Fibroblast of villous mesenchyme (primary cell): ENCODE measurements at regions not wholly inside any gene's neighbourhood (a gene's known extent, or its start where the extent isn't known, plus 50 kb on each side); places are given as distances from the start of the nearest gene placed in this dataset.

Experiments
- DNase-seq: peaks from one replicate; pipeline ENCODE4 v3.0.0-alpha.2; 2010; ENCODE audit warnings: low read depth
- H3K4me3 ChIP-seq: 2 replicates; pipeline ENCODE4 v1.5.1; 2011; ENCODE audit warnings: low read depth, mild to moderate bottlenecking, low read length
- TF ChIP-seq, protein P1 (sequence below): IDR thresholded peaks from 2 replicates; pipeline ENCODE4 v1.5.1; 2012; ENCODE audit warnings: low read depth, mild to moderate bottlenecking, low read length; ENCODE audit not compliant: insufficient read depth

DNA sequence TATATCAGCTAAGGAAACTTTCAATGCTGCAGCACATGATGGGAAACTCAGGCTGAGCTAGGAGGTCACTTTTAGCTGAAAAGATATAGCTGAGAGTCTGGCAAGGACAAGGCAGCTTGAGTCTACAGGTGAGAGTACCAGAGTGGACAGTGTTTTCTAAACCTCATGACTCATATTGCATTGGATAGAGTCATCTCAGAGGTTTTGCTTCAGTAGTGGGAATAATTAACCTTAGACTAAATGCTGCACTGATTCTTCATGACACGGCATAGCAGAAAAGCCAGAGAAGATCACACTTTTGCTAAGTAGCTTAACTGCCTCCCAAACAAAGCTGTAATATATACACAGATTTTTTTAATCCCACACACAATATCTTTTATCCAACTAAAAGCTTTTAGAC is 865.0 kb upstream of the CDH2 start:
- TF ChIP-seq, protein P1, sequence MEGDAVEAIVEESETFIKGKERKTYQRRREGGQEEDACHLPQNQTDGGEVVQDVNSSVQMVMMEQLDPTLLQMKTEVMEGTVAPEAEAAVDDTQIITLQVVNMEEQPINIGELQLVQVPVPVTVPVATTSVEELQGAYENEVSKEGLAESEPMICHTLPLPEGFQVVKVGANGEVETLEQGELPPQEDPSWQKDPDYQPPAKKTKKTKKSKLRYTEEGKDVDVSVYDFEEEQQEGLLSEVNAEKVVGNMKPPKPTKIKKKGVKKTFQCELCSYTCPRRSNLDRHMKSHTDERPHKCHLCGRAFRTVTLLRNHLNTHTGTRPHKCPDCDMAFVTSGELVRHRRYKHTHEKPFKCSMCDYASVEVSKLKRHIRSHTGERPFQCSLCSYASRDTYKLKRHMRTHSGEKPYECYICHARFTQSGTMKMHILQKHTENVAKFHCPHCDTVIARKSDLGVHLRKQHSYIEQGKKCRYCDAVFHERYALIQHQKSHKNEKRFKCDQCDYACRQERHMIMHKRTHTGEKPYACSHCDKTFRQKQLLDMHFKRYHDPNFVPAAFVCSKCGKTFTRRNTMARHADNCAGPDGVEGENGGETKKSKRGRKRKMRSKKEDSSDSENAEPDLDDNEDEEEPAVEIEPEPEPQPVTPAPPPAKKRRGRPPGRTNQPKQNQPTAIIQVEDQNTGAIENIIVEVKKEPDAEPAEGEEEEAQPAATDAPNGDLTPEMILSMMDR = no peak
- no peak overlapping the region for H3K4me3 ChIP-seq
- no peak for DNase-seq

DNA sequence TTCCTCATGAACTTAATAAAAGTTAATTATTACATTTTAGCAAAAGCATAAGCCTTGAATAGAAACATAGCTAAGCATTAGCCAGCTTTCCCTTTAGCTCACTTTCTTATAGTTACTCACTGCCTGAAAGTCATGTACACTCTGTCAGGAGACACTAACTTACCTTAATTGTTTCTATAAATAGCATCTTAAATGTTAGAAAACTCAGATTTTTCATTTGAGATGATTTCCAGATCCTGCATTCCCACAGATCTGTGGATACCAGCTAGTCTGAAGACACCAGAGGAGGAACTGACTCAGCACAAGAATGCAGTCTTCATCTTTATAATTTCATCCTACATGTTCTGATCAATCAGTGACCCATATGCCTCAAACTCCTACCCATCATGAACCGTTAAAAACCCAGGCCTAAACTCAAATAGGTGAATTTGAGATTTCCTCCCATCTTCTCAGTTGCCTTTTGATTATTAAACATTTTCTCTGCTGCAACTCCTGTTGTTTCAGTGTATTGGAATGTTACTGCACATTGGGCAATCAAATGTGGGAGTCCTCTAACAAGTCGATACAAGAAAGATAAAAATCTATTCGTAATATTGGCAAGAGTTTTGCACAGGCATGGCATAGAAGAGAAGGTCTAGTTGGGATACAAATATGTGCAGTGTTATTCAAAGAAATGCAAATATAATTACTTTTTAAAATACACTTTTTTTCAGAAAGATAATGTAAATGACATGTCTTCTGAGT is 857.4 kb upstream of the CDH2 start:
- no peak overlapping the region for H3K4me3 ChIP-seq
- TF ChIP-seq, protein P1 = no peak
- DNase-seq = peak; percentile 13

DNA sequence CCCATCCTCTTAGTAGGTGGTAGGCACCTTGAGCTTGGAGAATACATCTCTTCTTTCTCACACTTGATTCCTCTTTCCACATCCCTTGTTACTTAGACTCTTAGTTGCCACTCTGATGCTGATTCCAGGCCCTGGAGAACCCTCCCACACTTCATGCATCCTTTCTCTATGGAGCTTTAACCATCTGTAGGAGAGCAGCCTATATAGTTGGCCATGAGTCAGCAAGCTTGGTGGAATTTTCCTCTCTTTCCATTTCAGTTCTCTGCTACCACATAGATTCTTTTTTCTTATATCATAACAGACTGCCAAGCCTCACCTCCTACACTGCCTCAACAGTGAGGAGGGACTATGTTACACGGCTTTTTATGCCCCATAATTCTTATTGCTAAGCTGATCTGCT is 851.6 kb upstream of the CDH2 start:
- peak; percentile 1 for DNase-seq
- TF ChIP-seq, protein P1 = no peak

DNA sequence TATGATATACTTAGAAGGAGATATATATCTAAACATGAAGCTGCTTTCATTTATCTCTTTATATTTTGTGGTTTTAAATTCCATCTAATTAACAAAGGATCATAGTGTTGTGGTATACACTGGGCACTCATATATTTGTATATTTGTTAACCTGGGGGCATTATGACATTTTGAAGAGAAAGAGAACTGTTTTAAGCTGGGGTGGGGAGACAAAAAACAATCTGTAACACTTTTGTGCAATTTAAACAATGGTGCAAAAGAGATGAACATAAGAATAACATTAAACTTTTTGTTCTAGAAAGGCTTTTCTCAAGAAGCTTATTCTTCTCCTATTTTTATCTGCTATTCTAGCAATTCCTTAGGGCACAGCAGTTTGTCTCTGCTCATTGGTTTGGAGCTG is 842.0 kb upstream of the CDH2 start:
- no peak for DNase-seq
- no peak overlapping the region for H3K4me3 ChIP-seq
- TF ChIP-seq, protein P1 = no peak

More for the DNA sequence above, 851.6 kb upstream of the CDH2 start:
- no peak overlapping the region for H3K4me3 ChIP-seq

DNA sequence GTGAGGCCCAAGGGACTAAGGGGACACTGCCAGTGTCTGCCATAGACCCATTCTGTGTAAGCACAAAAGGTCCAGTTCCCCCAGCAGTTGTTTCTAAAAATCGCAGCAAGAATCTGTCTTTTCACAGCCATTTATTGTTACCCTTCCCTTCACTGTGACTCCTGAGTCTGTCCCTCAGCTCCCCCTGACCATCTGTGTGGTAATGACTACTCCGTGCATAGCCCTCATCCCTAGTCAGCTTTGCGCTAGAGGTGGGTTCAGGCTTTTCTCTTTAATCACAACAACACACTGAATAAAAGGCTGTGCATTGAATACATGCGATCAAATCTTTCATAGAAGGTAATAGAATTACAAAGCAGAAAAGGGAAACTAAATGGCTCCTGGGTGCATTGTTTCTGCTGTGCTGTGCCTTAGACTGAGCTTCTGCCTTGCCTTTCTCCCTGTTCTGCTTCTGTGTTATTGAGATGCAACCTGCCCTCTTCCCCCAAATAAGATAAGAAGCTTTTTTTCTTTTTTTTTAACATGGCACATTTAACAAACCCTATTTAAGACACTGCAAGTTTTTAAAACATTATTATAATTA is 836.0 kb upstream of the CDH2 start:
- no peak overlapping the region for H3K4me3 ChIP-seq
- TF ChIP-seq, protein P1 = no peak
- no peak for DNase-seq

DNA sequence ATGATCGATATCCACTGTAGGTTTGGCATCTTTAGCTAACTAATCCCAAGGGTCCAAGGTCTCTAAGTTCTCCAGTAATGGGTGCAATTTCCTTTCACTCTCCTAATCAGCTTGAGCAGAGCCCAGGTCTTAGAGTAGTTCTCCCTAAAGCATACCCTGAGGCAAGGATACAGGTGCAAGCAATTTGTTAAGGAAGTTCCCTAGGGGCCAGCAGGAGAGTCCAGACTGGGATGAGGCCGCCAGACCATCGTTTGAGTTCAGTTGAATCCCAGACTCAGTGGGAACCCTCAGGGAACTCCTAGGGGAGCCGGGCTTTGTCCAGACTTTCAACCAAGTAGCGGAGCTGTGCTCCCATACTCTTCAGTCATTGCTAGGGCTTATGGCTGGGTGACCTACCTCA is 835.4 kb upstream of the CDH2 start:
- H3K4me3 ChIP-seq = no peak overlapping the region
- TF ChIP-seq, protein P1 = no peak
- no peak for DNase-seq
